K562 (cell line): ENCODE measurements at regions not wholly inside any gene's neighbourhood (a gene's known extent, or its start where the extent isn't known, plus 50 kb on each side); places are given as distances from the start of the nearest gene placed in this dataset.

ENCODE experiments used
- BCOR ChIP-seq: fragments of 450-650 bp; IDR thresholded peaks from 2 replicates; pipeline ENCODE4 v1.6.1; 2016
- C11orf30 ChIP-seq: fragments of 450-650 bp; IDR thresholded peaks from 2 replicates; pipeline ENCODE4 v1.6.1; 2016; ENCODE audit warnings: low read depth, mild to moderate bottlenecking
- CBFA2T3 ChIP-seq: fragments of 450-650 bp; IDR thresholded peaks from 2 replicates; pipeline ENCODE4 v1.6.1; 2017
- CC2D1A ChIP-seq: fragments of 450-650 bp; IDR thresholded peaks from 2 replicates; pipeline ENCODE4 v1.6.1; 2017; ENCODE audit warnings: mild to moderate bottlenecking
- CXXC5 ChIP-seq: fragments of 250-450 bp; sonication (Bioruptor Pico); IDR thresholded peaks from 2 replicates; pipeline ENCODE4 v1.8.0; 2022; ENCODE audit warnings: inconsistent platforms, mild to moderate bottlenecking, moderate library complexity
- DPF2 ChIP-seq: fragments of 450-650 bp; IDR thresholded peaks from 2 replicates; pipeline ENCODE4 v1.6.1; 2016
- FOXP1 ChIP-seq: sonication (generic); formaldehyde crosslinking; IDR thresholded peaks from 2 replicates; pipeline ENCODE4 v1.8.0; 2022; ENCODE audit warnings: mild to moderate bottlenecking, missing genetic modification reagents
- KLF1 ChIP-seq: fragments of 450-650 bp; IDR thresholded peaks from 2 replicates; pipeline ENCODE4 v1.6.1; 2016; ENCODE audit warnings: missing genetic modification characterization, missing compliant biosample characterization
- MAFG ChIP-seq: fragments of 450-650 bp; conservative IDR thresholded peaks from 2 replicates; pipeline ENCODE4 v1.6.1; 2016; ENCODE audit warnings: missing genetic modification characterization, missing compliant biosample characterization
- MAZ ChIP-seq, 2 experiments: fragments of 450-650 bp in 1 of 2; sonication (generic) in 1 of 2; formaldehyde crosslinking; IDR thresholded peaks in 1 of 2; conservative IDR thresholded peaks in 1 of 2; 2 replicates each; pipeline versions ENCODE4 v1.4.0 to v1.5.0; 2020; ENCODE audit warnings: mild to moderate bottlenecking in 1 of 2, missing genetic modification reagents in 1 of 2
- SMAD4 ChIP-seq: fragments of 250-450 bp; sonication (Bioruptor Pico); conservative IDR thresholded peaks from 2 replicates; pipeline ENCODE4 v1.8.0; 2021; ENCODE audit warnings: inconsistent platforms, mild to moderate bottlenecking, moderate library complexity
- TAF7 ChIP-seq: fragments of 450-650 bp; IDR thresholded peaks from 2 replicates; pipeline ENCODE4 v1.6.1; 2016; ENCODE audit warnings: missing genetic modification characterization, missing compliant biosample characterization
- TARDBP ChIP-seq: fragments of 450-650 bp; IDR thresholded peaks from 2 replicates; pipeline ENCODE4 v1.6.1; 2016
- TCF3 ChIP-seq: sonication (generic); formaldehyde crosslinking; IDR thresholded peaks from 2 replicates; pipeline ENCODE4 v1.4.0; 2020; ENCODE audit warnings: mild to moderate bottlenecking, missing genetic modification reagents
- XRCC3 ChIP-seq: fragments of 450-650 bp; IDR thresholded peaks from 2 replicates; pipeline ENCODE4 v1.6.1; 2017; ENCODE audit warnings: mild to moderate bottlenecking, moderate library complexity
- ZNF316 ChIP-seq: fragments of 450-650 bp; IDR thresholded peaks from 2 replicates; pipeline ENCODE4 v1.6.1; 2016
- ZNF583 ChIP-seq: fragments of 250-450 bp; sonication (Bioruptor Pico); IDR thresholded peaks from 2 replicates; pipeline ENCODE4 v1.4.0; 2020
- ZNF77 ChIP-seq: fragments of 250-450 bp; sonication (Bioruptor Pico); IDR thresholded peaks from 2 replicates; pipeline ENCODE4 v1.5.0; 2020
- ZNF778 ChIP-seq: fragments of 450-650 bp; formaldehyde crosslinking; IDR thresholded peaks from 2 replicates; pipeline ENCODE4 v1.4.0; 2020; ENCODE audit warnings: mild to moderate bottlenecking, moderate library complexity
- TF ChIP-seq, protein P1 (sequence below): fragments of 250-450 bp; sonication (Bioruptor Pico); IDR thresholded peaks from 2 replicates; pipeline ENCODE4 v1.9.0; 2021; ENCODE audit warnings: mild to moderate bottlenecking
- TF ChIP-seq, protein P2 (sequence below): sonication (generic); formaldehyde crosslinking; IDR thresholded peaks from 2 replicates; pipeline ENCODE4 v1.8.1; 2023; ENCODE audit warnings: mild to moderate bottlenecking, missing genetic modification reagents
- TF ChIP-seq, protein P3 (sequence below): fragments of 450-650 bp; conservative IDR thresholded peaks from 2 replicates; pipeline ENCODE4 v1.6.1; 2016; ENCODE audit warnings: missing genetic modification characterization, low read depth, mild to moderate bottlenecking, missing compliant biosample characterization, moderate library complexity
- TF ChIP-seq, protein P4 (sequence below), 2 experiments: fragments of 450-650 bp; conservative IDR thresholded peaks; 2 replicates each; pipeline ENCODE4 v1.6.1; 2017; ENCODE audit warnings: mild to moderate bottlenecking in 2 of 2, moderate library complexity in 2 of 2
- TF ChIP-seq, protein P5 (sequence below): fragments of 200-400 bp; formaldehyde crosslinking; IDR thresholded peaks from 2 replicates; pipeline ENCODE4 v1.6.1; 2017; ENCODE audit warnings: mild to moderate bottlenecking, low read depth, low read length, moderate library complexity

DNA sequence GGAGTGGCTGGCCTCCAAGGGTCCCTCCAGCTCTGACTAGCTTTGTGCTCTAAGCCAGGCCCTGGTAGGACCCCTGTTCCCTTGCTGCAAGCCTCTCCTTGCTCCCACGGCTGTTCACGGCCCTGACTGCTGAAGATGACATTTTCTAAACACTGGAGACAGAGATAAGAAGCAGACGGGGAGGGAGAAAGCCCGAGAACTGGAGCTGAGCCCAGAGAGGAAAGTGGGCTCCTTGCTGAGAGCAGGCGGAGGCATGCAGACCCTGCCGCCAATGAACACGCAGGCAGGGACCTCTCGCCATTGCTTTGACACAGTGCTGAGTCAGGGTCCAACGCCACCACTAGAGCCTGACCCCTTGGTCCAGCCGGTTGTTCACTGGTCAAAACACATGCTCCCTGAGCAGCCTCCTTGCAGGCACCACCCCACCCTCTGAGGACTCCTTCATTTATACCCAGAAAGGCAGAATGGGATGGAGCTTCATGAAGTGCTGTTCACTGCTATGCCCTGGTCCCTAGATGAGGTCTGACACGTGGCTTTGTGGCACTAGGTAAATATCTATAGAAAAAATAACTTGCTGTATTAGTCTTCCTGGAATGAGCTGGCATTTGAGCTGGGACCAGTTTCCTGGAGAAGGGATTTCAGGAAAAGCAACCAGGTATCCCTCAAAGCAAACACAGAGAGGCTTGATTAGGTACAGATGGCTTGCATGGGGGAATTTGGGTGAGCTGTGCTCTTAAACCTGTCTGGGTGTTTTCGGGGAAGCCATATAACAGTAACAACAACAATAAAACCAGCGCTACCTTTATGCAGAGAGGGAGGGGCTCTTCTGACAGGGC, 65.7 kb downstream of the MCFD2 start (continued):
- peak; percentile 22; the same call in 1 of the 2 replicates for TF ChIP-seq CC2D1A
- TF ChIP-seq ZNF316, result peak; percentile 97
- TF ChIP-seq, protein P1, sequence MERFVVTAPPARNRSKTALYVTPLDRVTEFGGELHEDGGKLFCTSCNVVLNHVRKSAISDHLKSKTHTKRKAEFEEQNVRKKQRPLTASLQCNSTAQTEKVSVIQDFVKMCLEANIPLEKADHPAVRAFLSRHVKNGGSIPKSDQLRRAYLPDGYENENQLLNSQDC (CRISPR knock-in tag), result no peak
- TF ChIP-seq TAF7 (tag), result no peak
- TF ChIP-seq SMAD4 (CRISPR knock-in tag), result peak; percentile 36; the same call in 1 of the 2 replicates
- no peak for TF ChIP-seq ZNF77 (CRISPR knock-in tag)
- TF ChIP-seq CBFA2T3, result peak; percentile 88
- TF ChIP-seq, protein P2, sequence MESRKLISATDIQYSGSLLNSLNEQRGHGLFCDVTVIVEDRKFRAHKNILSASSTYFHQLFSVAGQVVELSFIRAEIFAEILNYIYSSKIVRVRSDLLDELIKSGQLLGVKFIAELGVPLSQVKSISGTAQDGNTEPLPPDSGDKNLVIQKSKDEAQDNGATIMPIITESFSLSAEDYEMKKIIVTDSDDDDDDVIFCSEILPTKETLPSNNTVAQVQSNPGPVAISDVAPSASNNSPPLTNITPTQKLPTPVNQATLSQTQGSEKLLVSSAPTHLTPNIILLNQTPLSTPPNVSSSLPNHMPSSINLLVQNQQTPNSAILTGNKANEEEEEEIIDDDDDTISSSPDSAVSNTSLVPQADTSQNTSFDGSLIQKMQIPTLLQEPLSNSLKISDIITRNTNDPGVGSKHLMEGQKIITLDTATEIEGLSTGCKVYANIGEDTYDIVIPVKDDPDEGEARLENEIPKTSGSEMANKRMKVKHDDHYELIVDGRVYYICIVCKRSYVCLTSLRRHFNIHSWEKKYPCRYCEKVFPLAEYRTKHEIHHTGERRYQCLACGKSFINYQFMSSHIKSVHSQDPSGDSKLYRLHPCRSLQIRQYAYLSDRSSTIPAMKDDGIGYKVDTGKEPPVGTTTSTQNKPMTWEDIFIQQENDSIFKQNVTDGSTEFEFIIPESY, result peak; percentile 44; the same call in 1 of the 2 replicates
- 0 out of 2 replicates have a peak, but pooled peaks have one; percentile 26 for TF ChIP-seq TARDBP
- TF ChIP-seq KLF1 (tag), result no peak
- TF ChIP-seq, protein P3, sequence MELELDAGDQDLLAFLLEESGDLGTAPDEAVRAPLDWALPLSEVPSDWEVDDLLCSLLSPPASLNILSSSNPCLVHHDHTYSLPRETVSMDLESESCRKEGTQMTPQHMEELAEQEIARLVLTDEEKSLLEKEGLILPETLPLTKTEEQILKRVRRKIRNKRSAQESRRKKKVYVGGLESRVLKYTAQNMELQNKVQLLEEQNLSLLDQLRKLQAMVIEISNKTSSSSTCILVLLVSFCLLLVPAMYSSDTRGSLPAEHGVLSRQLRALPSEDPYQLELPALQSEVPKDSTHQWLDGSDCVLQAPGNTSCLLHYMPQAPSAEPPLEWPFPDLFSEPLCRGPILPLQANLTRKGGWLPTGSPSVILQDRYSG, result 0 out of 2 replicates have a peak, but pooled peaks have one; percentile 43
- peak; percentile 87 for TF ChIP-seq DPF2
- TF ChIP-seq C11orf30, result peak; percentile 93
- no peak for TF ChIP-seq ZNF583
- no peak for TF ChIP-seq ZNF778 (CRISPR knock-in tag)
- TF ChIP-seq XRCC3, result no peak
- no peak for TF ChIP-seq FOXP1 (CRISPR knock-in tag)
- TF ChIP-seq, protein P4, sequence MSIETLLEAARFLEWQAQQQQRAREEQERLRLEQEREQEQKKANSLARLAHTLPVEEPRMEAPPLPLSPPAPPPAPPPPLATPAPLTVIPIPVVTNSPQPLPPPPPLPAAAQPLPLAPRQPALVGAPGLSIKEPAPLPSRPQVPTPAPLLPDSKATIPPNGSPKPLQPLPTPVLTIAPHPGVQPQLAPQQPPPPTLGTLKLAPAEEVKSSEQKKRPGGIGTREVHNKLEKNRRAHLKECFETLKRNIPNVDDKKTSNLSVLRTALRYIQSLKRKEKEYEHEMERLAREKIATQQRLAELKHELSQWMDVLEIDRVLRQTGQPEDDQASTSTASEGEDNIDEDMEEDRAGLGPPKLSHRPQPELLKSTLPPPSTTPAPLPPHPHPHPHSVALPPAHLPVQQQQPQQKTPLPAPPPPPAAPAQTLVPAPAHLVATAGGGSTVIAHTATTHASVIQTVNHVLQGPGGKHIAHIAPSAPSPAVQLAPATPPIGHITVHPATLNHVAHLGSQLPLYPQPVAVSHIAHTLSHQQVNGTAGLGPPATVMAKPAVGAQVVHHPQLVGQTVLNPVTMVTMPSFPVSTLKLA (conservative IDR thresholded peaks at IDR 0.05), result peak; percentile 65 to 69
- TF ChIP-seq BCOR, result no peak
- peak; percentile 79 for TF ChIP-seq TCF3 (CRISPR knock-in tag)
- TF ChIP-seq, protein P5, sequence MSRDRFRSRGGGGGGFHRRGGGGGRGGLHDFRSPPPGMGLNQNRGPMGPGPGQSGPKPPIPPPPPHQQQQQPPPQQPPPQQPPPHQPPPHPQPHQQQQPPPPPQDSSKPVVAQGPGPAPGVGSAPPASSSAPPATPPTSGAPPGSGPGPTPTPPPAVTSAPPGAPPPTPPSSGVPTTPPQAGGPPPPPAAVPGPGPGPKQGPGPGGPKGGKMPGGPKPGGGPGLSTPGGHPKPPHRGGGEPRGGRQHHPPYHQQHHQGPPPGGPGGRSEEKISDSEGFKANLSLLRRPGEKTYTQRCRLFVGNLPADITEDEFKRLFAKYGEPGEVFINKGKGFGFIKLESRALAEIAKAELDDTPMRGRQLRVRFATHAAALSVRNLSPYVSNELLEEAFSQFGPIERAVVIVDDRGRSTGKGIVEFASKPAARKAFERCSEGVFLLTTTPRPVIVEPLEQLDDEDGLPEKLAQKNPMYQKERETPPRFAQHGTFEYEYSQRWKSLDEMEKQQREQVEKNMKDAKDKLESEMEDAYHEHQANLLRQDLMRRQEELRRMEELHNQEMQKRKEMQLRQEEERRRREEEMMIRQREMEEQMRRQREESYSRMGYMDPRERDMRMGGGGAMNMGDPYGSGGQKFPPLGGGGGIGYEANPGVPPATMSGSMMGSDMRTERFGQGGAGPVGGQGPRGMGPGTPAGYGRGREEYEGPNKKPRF, result no peak
- peak; percentile 70 for TF ChIP-seq MAFG (tag)
- no peak; a peak in 1 of 4 replicates for TF ChIP-seq MAZ (CRISPR knock-in tag; conservative IDR thresholded peaks at IDR 0.05 in 1 of 2, IDR thresholded peaks at IDR 0.05 in 1 of 2)
- peak; percentile 31 for TF ChIP-seq CXXC5 (CRISPR knock-in tag)
